Muscle layer of colon (tissue), 2 donors: ENCODE measurements at regions not wholly inside any gene's neighbourhood (a gene's known extent, or its start where the extent isn't known, plus 50 kb on each side); places are given as distances from the start of the nearest gene placed in this dataset.
"Not testable (repeated sequence)": the region's sequence is repeated elsewhere in the genome, so short reads cannot be mapped to it uniquely, and the experiment has no call there.

Source experiments
- H3K27ac ChIP-seq: one replicate; pipeline ENCODE4 v1.7.0; 2013; ENCODE audit warnings: low read depth, mild to moderate bottlenecking, low read length, moderate library complexity
- H3K27me3 ChIP-seq, 2 donors: one replicate each; pipeline ENCODE4 v1.7.0; 2013; ENCODE audit warnings: low read length in 2 of 2, mild to moderate bottlenecking in 2 of 2; ENCODE audit not compliant: insufficient read depth in 2 of 2, control insufficient read depth in 1 of 2
- H3K36me3 ChIP-seq: one replicate; pipeline ENCODE4 v1.7.0; 2013; ENCODE audit warnings: mild to moderate bottlenecking, low read length; ENCODE audit not compliant: insufficient read depth
- H3K4me1 ChIP-seq: one replicate; pipeline ENCODE4 v1.7.0; 2013; ENCODE audit warnings: mild to moderate bottlenecking, low read length; ENCODE audit not compliant: insufficient read depth
- H3K4me3 ChIP-seq, 2 donors: one replicate each; pipeline ENCODE4 v1.7.0; 2013; ENCODE audit warnings: low read length in 2 of 2, low read depth in 1 of 2, mild to moderate bottlenecking in 1 of 2, moderate library complexity in 1 of 2
- H3K9ac ChIP-seq: one replicate; pipeline ENCODE4 v1.7.0; 2013; ENCODE audit warnings: low read length
- H3K9me3 ChIP-seq: one replicate; pipeline ENCODE4 v1.7.0; 2013; ENCODE audit warnings: mild to moderate bottlenecking, low read length
- donor health status: abdominal sarcoma.
- donor health status: Adenocarcinoma of cecum.

- H3K9me3 ChIP-seq, result peaks cover 5% of the 10 kb centered on the region
- H3K27me3 ChIP-seq, result no peaks in the 10 kb centered on the region
- no peaks in the 10 kb centered on the region for H3K36me3 ChIP-seq
- no peak overlapping the region for H3K27ac ChIP-seq
- no peak overlapping the region for H3K9ac ChIP-seq
- no peaks in the 10 kb centered on the region for H3K4me1 ChIP-seq
- no peak overlapping the region for H3K4me3 ChIP-seq
Measured at GRCh38 chr14:104405360-104406226, 174.0 kb upstream of the C14orf180 start.

DNA sequence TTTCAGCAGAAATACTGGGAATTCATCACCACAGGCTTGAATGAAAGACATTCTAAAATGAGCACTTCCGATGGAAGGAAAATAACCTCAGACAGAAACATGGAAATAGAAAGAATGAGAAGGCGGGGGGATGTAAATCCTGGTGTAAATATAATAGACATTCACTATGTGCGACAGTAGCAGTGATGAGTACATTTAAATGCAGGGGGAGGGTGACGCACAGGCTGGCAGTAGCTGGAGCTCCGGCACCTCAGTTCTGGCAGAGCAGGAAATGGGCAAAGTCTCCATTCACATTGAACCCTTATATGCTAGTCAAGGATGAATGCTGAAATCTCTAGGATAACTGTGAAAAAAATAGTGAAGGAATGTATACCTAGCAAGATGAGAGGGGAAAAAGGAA is 172.7 kb upstream of the C14orf180 start:
- H3K9ac ChIP-seq, result no peak overlapping the region
- H3K9me3 ChIP-seq, result peaks cover 5% of the 10 kb centered on the region
- no peaks in the 10 kb centered on the region for H3K36me3 ChIP-seq
- no peak overlapping the region for H3K4me3 ChIP-seq
- no peak overlapping the region for H3K27ac ChIP-seq
- no peaks in the 10 kb centered on the region for H3K4me1 ChIP-seq
- no peaks in the 10 kb centered on the region for H3K27me3 ChIP-seq

DNA sequence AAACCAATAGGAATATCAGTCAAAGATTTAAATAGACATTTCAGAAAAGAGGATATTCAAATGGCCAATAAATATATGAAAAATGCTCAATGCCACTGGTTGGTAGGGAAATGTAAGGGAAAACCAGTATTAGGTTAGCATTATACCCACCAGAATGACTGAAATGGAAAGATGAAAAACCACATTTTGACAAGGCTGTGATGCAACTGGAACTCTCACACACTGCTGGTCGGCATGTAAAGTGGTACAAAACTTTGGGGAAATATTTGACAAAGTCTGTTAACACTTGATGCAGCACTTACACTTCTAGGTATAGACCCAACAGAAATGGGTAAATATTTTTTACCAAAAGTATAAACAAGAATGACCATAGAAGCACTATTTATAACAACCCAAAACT is 163.2 kb upstream of the C14orf180 start:
- Histone ChIP-seq H3K27me3 (no peaks in the 10 kb centered on the region), H3K9me3 (no peaks in the 10 kb centered on the region), H3K4me3 (no peak overlapping the region), H3K4me1 (no peaks in the 10 kb centered on the region), H3K36me3 (no peaks in the 10 kb centered on the region), H3K9ac (no peak overlapping the region), H3K27ac (no peak overlapping the region)

DNA sequence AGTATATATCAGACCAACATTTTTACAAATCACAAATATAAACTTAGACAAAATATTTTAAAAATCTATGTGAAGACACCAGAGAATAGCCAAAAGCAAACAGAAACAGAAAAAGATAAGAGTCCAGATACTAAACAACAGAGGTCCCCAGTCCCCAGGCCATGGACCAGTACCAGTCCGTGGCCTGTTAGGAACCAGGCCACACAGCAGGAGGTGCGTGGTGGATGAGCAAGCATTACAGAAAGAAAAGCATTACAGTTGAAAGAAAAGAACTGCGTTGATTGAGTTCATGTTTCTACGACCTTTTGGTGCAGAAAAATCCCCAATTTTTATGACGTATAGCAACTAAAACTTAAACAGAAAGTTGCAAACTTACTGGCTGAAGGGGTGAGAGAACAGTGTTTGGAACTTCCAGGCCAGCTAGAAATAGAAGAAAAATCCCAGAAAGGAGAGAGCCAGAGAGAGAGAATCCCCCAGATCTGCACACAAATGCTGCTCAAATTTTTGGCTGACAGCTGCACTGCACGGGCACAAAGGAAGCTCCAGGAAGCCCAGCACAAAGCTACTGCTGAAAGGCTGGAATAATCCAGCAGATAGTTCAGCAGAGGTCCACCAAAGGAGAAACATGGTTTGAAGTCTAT is 159.6 kb upstream of the C14orf180 start:
- Histone ChIP-seq H3K27ac (no peak overlapping the region), H3K4me3 (no peak overlapping the region), H3K27me3 (peaks cover 0 to 7% of the 10 kb centered on the region in 2 donors), H3K9me3 (no peaks in the 10 kb centered on the region), H3K36me3 (no peaks in the 10 kb centered on the region), H3K4me1 (peaks cover 17% of the 10 kb centered on the region), H3K9ac (no peak overlapping the region)

- H3K36me3 ChIP-seq, result not testable (repeated sequence)
Measured at GRCh38 chr14:104420523-104420922, 159.0 kb upstream of the C14orf180 start.

DNA sequence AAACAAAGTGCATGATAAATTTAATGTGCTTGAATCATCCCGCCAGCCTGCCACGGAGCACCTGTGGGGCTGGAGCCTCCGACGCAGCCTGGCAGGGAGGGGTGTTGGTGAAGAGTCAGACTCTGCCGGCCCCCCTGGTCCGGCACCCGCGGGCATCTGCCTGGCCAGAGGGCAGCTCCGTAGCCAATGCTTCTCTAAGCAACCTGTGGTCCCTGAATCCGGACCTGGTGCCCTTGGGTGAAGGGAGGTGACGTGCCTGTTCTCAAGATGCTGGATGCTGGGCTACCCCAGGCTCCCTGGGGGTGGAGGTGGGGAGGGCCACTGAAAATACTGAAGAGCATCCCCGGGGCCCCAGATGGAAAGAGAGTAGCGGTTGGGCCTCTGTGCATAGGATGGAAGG is 158.6 kb upstream of the C14orf180 start:
- Histone ChIP-seq H3K4me1 (peaks cover 19% of the 10 kb centered on the region), H3K27me3 (peaks cover 0 to 7% of the 10 kb centered on the region in 2 donors), H3K36me3 (no peaks in the 10 kb centered on the region), H3K4me3 (no peak overlapping the region), H3K9me3 (no peaks in the 10 kb centered on the region), H3K9ac (no peak overlapping the region), H3K27ac (no peak overlapping the region)

More at GRCh38 chr14:104420523-104420922, 159.0 kb upstream of the C14orf180 start:
- H3K9me3 ChIP-seq, H3K27me3 ChIP-seq, H3K4me3 ChIP-seq, H3K9ac ChIP-seq, H3K27ac ChIP-seq: not testable (repeated sequence)
- peaks cover 19% of the 10 kb centered on the region for H3K4me1 ChIP-seq

- H3K27ac ChIP-seq, result no peak overlapping the region
- peaks cover 19% of the 10 kb centered on the region for H3K4me1 ChIP-seq
- H3K9ac ChIP-seq, result no peak overlapping the region
- H3K36me3 ChIP-seq, result no peaks in the 10 kb centered on the region
- no peak overlapping the region for H3K4me3 ChIP-seq
- H3K27me3 ChIP-seq, result peaks cover 0 to 7% of the 10 kb centered on the region in 2 donors
- H3K9me3 ChIP-seq, result no peaks in the 10 kb centered on the region
Measured at GRCh38 chr14:104421401-104421821, 158.2 kb upstream of the C14orf180 start.

GRCh38 chr14:104421892-104422828 is 157.4 kb upstream of the C14orf180 start:
- Histone ChIP-seq H3K9me3 (no peaks in the 10 kb centered on the region), H3K36me3 (no peaks in the 10 kb centered on the region), H3K27ac (no peak overlapping the region), H3K4me1 (peaks cover 19% of the 10 kb centered on the region), H3K4me3 (no peak overlapping the region), H3K9ac (no peak overlapping the region), H3K27me3 (peaks cover 0 to 7% of the 10 kb centered on the region in 2 donors)

DNA sequence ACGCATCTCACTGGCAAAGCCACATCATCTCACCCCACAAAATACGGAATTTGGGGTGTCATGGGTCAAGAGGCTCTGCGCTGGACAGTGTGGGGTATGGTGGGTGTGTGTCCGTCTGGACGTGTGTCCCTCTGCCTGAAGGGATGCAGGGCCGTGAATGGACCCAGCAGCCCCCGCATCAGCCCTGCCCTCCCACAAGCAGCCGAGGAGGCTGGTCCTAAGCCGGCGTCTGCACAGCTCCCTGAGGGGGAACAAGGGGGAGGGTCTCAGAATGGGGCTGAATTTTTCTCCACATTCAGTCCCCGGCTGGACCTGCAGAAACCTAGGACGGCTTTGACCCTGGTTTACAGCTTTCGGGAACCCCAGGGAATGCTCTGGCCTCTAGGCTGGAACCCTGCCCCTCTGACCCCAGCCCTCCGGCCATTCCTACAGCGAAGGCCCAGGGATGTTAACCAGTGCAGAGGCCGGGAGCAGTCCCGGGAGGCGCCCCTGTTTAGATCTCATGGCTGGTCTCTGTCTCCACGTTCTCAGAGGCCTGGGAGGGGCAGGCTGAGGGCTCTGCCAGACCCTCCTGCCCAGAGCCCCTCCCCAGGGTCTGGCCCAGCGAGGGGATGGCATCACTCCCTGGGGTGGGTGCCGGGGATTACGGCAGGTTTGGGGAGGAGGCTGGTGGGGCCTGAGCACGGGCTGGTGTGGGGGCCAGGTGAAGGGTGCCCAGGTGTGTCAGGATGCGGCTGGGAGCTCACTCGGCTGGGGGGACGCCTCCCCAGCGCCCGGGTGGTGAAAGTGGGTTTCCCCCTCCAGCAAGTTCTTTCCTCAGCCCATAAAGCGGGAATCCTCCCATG is 156.5 kb upstream of the C14orf180 start:
- H3K4me3 ChIP-seq, result no peak overlapping the region
- H3K4me1 ChIP-seq, result peaks cover 19% of the 10 kb centered on the region
- no peak overlapping the region for H3K9ac ChIP-seq
- H3K9me3 ChIP-seq, result no peaks in the 10 kb centered on the region
- H3K36me3 ChIP-seq, result no peaks in the 10 kb centered on the region
- no peak overlapping the region for H3K27ac ChIP-seq
- peaks cover 0 to 7% of the 10 kb centered on the region in 2 donors for H3K27me3 ChIP-seq

- H3K4me1 ChIP-seq, result peaks cover 19% of the 10 kb centered on the region
- peaks cover 0 to 7% of the 10 kb centered on the region in 2 donors for H3K27me3 ChIP-seq
- H3K9ac ChIP-seq, result no peak overlapping the region
- H3K36me3 ChIP-seq, result no peaks in the 10 kb centered on the region
- H3K27ac ChIP-seq, result no peak overlapping the region
- no peaks in the 10 kb centered on the region for H3K9me3 ChIP-seq
- H3K4me3 ChIP-seq, result no peak overlapping the region
Measured at GRCh38 chr14:104423701-104424405, 155.7 kb upstream of the C14orf180 start.
